LHCN-M2 (cell line): ENCODE measurements at regions not wholly inside any gene's neighbourhood (a gene's known extent, or its start where the extent isn't known, plus 50 kb on each side); places are given as distances from the start of the nearest gene placed in this dataset.

Source experiments
- DNase-seq: peaks from one replicate; pipeline ENCODE4 v3.0.0-alpha.2; 2012; ENCODE audit warnings: low read depth

DNA sequence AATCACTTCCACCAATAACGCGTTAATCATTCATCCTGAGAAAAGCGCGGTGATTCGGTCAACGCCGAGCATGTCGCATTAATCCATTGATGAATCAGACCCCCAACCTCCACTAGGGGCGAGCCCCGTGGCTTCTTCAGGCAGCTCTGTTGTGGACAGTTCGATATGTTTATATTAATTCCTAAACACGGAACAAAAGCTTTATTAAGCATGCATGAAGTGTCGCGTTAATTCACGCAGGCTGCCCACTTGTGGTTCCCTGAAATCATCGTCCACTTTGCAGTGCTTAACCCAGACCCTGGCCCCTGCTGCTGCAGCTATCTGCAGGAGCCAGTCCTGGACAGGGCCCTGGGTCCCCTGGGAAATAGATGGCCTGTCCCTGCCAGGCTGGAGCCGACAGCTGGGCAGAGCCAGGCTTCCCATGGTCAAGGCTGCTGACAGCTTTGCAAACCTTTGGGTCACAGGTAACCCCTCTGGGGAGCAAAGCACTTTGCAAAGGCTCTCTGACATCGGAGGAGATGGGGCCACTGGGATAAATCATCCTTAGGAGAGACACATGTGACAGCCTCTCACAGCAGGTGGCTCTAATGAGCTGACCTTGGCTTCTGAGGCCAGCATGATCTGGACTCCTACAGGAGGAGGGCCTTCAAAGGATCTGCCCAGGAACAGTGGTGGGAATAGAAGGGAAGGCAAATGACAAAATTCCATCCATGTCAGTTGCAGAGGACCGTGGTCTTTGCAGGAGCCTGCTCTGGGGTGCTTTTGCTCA lies 137.0 kb upstream of the AJAP1 start:
- DNase-seq, result no peak

DNA sequence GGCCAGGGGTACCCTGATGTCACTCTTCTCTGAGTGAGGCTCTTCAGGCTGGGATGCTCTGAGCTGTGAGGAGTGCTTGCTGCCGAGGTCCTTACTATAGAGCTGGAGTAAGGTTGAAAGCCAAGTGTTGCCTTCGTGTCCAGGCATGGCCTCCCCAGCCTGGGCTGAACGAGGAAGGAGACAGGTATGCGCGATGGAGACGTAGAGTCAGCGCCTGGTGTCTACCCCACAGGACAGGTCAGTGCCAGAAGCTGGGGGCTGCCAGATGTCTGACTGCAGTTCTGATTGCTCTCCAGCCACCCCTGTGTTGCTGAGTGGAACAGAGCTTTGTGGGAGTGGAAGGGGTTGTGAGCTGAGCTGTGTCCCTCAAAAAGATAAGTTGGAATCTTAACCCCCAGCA lies 135.8 kb upstream of the AJAP1 start:
- no peak for DNase-seq

DNA sequence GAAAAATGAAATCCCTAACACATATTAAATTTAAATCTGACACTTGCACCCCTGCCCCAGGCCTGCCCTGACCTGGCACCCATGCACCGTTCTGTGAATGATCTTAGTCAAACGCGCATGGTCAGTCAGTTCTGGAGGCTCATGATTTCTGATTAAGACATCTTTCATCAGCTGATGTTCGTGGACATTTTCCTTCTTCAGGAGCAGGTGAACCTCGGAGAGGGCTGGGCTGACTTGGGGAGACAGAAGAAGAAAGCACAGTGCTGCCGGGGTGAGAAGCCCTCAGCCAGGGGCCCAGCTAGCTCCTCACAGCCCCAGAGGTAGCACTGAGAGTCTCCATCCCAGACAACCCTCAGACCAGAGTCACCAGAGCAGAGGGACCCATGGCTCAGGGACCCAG lies 134.5 kb upstream of the AJAP1 start:
- DNase-seq, result no peak

DNA sequence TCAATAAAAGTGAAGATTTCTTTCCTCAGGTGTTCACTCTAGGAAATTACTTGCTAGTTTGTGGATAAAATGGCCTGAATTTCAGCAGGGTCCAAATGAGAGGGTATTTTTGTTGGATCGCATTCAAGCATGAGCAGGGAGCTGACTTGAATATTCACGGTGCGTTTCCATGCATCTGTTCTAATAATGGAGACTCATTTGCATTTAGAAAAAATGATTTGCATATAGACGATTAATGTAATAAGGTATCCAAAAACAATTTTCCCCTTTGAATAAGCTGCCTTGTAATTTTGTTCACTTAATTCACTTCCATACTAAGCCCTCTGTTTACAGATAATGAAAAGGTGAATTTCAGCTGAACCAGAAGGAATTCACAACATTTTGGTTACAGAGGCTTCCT lies 130.9 kb upstream of the AJAP1 start:
- DNase-seq, result no peak

DNA sequence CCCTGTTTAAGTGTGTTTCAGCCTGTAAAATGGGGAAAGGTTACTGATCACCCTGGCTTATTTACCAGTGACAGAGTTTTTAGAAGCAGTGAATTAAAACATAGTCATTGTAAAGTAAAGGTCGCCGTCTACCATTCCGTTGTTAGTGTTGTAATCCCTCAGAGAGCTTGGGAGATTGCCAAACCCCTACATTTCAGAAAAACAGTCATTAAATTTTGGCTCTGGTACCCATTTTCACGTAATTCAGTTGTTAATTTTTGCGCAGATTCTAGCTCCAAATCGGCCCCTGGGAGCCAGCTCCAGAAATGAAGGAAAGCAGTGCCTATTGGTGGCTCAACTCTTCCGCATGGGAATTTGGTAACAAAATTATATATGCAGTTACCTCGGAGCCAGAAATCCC lies 127.7 kb upstream of the AJAP1 start:
- no peak for DNase-seq

DNA sequence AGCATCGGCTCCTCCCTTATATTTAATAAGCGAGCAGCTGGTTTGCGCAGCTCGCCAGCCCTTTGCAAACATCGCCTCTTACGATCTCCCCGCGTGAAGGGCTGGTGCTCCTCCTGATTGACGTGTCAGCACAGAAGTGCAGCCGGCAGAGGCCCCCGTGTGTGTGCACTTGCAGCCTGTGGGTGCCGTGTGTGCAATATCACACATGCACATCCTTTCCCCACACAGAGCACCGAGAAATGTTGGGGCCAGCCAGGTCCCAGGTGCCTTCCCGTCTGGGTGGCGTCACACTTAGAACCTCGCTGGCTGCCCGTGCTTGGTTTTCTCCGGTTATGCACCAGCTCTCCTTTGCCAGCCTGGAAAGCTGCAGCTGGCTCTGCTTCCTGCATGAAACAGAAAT lies 126.6 kb upstream of the AJAP1 start:
- DNase-seq, result no peak

DNA sequence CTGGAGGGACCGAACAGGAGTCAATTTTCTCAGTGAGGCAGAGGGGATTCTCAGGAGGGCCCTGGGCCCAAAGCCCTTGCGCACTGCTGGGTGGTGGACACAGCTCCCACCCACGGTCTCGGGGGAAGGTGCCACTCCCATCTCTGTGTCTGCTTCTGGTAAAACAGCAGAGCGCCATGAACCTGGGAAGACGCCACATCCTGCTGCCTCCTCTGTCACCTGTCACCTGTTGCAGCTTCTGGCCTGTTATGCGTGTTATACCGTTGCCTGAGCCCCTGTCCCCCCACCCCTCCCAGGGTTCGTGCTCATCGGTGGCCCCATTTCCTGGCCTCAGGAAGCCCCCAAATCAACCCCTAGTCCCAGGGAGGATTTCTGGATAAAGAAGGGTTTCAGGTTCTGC lies 125.8 kb upstream of the AJAP1 start:
- no peak for DNase-seq

DNA sequence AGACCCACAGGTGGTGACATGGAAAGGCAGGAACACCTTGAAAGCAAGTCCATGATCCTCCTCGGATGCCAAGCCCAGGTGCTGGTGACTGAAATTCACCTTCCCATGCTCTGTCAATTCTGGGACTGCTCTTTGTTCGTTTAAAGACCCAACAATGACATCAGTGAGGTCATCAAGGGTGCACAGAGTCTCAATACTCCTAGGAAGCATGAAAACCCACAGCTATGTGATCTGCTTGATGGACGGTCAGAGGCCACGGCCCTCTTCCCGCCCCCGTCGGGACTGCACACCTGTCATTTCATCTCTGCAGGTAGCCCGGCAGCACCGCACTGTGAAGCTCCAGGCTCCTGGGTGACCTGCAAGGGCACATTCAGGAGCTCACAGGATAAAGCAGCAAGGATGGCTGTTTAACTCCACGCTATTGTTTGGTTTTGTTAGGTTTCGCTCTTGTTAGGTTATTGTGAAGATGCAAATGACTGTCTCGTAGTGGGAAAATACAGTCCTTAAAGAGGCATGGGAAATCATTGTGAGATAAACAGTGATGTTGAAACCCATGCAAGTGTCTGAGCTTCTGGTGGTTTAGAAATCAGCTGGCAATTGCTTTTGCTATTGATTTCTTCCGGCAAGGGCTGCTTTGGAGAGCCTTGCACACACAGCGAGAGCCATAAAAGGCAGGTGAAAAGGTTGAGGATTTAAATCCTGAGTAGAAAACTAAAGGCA lies 124.8 kb upstream of the AJAP1 start:
- no peak for DNase-seq

DNA sequence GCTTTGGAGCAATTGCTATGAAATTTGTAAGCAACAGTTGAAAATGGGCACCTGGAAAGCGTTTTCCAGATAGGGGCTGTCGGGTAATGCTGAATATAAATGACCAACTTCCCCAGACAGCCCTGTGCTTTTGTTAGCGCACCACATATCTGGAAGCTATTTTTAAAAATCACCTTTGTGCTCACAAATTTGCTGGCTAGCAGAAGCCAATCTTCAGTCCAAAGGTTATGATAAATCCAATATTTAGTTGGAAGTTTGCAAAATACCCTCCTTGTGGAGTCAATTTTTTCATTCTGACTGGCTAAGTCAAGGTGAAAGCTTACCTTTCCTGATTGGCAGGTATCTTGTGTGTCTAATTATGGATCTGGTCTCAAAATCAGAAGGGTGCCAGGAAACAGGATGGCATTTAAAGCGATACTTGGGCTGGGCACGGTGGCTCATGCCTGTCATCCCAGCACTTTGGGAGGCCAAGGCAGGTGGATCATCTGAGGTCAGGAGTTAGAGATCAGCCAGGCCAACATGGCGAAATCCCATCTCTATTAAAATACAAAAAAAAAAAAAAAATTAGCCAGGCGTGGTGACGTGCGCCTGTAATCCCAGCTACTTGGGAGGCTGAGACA lies 124.1 kb upstream of the AJAP1 start:
- DNase-seq, result no peak

DNA sequence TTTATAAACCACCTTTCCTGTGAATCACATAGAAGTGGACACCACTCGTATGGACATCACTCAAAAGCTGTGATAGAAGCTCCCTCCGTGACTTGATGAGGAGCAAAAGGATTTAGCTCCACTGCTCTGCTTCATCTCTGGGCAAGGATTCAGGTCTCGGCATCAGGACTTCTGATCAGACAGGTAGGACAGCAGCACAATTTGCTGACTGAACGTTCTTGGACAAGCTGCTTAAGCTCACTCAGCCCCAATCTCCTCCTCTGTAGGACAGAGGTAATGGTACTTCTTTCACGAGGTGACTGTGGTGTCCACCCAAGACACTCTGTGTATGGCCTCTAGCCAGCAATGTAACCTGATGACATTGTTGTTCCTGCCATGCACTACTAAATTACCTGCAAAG lies 122.6 kb upstream of the AJAP1 start:
- DNase-seq, result no peak

DNA sequence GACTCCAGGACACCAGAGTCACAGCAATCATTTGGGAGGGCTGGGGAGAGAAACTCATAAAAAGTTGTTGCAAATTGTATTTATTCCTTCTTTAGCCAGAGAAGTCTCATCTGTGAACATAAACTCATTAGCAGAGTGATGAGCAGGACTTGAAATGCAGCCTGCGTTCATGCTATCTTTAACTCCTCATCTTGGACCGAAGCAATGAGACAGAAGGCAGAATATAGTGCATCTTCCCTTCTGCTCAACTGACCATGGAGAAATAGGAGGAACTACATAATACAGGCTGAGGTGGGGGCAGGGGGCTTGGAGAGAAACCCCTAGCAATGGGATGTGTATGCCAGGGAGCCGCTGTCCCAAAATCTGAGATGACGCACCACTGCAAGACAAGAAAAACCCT lies 121.8 kb upstream of the AJAP1 start:
- no peak for DNase-seq

DNA sequence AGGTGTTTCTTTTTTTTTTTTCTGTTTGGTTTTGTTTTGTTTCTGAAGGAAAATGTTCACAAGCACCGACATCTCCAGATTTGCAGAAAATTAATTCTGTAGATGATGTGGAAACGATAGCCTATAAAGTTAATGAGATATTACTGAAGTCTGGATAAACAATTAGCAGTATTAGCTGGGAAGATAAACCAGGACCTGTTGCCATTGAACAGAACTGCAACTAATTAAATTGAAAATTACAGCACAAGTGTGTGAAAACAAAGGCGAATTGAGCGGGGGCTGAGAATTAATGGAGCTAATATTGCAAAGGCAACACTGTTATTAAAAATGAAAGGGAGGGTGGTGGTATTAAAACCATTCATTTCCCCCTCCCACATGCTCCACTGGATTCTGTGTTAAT lies 107.5 kb upstream of the AJAP1 start:
- DNase-seq, result no peak

DNA sequence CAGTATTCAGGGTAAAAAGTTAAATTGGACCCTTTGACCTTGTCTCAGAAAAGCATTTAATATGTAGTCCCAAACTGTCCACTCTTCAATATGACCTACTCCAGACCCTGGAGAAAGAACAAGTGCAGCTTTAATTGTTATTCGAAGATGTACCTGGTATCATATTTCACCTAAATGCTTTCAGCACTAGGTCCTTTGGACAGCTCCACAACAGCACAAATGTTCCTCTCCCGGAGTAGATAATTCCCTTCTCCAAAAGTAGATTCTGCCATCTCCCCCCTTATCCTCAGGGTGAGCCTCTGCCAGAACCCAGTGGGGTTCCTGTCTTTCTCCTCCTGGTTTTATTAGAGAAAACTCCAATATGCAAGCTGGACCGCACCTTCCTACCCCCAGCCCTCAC lies 104.5 kb upstream of the AJAP1 start:
- DNase-seq, result no peak

DNA sequence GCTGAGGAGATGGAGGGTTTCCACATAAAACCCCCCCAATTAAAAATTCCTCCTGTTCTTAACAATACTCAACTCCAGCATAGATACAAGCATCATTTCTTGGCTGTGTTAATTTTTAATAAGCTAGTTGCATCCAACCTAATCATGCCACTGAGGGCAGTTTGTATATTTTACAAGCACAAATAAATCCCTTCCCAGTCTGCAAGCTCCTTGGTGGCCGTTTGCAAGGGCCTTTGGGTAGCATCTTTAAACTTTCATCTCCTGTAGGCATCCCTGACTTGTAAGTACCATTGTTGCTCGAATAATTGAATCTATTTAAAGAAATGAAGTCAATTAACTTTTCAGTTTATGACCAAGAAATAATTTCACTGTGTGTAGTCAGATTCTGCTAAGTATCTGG lies 103.5 kb upstream of the AJAP1 start:
- DNase-seq, result no peak

DNA sequence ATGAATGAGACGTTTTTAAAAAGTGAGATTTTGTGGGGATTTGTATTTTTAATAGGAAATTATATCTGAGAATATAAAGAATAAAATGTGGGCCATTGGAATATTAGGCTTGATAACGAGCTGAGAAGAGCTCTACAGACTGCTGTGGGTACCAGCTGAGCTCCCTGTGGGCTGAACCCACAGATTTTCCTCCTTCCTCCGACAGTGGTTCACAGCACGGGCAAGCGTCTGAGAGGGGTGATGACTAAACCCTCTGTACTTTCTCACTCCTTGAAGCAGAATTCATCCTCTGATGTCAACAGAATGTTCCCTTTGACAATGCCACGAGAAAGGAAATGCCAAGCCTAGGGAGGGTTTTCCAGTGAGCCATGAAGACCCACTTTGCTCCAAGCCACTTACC lies 102.7 kb upstream of the AJAP1 start:
- no peak for DNase-seq

DNA sequence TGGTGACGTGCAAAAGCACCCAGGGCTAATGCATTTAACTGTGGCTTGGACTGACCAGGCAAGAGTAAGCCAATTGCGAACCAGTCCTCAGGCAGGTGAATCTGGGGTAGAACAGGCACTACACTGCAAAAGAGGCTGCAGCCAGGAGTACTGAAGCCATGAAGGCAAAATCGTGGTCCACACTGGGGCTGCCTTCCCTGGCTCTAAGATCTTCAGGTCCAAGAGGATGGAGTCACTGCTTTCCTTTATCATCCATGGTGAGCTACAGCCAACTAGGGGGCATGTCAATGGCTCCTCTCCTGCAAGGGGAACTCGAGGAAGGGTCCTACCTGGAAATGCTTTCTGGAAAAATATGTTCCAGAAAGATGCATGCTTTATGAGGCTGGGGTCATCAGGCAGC lies 100.6 kb upstream of the AJAP1 start:
- DNase-seq, result no peak

DNA sequence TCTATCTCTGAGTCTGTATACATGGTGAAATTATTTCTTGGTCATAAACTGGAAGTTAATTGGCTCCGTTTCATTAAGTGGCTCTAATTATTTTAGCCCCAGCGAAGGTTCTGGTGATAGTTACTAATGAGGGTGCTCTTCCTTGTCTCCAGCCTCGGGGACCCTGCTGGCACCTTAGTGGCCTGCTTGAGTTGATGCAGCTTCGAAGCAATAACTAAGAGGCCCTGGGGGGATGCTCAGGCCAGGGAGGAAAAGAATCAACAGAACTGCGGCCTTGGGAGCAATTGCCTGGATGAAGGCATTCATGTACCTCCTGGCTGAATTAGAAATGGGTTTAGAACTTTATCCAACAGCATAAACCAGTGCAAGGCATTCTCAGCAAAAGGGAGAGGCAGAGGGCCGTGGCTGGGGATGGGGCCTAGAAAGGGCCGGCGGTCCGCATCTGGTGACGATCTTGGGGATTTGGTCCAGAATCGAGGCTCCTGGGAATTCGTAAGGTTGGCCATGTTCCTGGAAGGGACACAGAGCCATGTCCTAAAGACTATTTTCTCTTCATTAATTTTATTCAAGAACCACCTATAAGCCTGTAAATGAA lies 100.0 kb upstream of the AJAP1 start:
- DNase-seq, result no peak

DNA sequence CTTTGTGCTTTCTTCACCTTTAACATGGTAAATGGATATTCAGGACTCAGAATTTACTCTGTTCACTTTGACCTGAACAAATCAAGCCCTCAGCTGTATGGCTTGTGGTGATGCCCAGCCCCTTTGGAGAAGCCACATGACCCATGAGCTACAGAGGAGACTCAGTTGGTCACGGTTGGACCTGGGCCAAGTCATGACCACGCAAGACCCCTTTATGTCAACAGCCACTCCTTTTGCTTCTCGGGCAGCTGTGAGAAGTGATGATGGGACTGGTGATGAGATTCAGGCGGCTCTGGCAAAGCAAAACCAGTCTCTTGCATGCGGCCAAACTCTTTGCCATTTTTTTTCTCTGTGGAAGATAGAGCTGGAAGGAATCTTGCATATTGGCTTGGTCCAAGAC lies 96.5 kb upstream of the AJAP1 start:
- no peak for DNase-seq

DNA sequence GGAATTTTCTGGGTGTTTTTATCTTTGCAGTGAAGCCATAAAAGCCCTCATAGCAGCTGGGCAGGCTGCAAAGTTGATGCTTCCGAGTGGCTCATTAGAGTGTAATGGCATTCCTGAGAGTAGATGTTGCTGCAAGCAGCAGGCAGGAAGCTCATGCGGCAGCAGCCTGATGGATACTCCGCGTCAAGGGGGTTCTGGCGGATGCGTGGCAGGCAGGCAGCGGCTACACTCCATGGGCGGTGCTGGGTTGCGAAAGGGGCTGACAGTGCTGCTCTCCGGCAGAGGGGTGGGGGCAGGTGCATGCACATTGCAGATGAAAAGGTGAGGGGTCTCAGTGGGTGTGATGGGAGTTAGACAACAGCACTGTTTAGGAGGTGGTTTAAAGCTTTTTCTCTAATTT lies 93.2 kb upstream of the AJAP1 start:
- no peak for DNase-seq

DNA sequence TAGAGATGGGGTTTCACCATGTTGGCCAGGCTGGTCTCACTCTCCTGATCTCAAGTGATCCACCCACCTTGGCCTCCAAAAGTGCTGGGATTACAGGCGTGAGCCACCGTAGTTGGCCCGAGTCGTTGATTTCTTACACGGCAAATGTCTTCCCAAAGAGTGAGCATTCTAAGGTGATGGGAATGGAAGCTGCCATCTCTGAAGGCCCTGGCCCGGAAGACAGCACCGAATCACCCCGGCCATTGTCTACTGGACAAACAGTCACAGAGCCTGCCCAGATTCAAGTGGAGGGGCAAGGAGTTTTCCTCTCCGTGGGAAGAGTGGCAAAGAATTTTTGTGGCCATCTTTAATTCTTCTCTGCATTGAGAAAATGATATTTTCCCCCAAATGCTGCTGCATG lies 92.1 kb upstream of the AJAP1 start:
- DNase-seq, result no peak

DNA sequence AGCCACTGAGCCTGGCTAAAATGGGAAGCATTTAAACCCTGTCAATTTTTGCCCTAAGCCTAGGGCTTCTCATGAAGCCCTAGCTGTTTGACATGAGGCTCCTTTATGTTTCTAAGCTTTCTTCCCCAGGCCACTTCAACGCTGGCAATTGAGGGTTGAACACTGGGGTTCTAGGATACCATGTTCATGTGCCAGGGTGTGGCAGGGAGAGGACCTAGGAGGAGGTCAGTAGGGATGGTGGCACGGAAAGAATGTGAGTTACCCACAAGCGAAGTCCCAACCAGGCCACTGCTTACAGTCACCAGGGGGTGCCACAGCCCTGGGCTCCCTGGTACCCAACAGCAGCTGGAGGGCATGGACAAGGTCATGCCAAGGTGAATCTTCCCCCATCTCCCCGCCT lies 90.8 kb upstream of the AJAP1 start:
- DNase-seq, result no peak

DNA sequence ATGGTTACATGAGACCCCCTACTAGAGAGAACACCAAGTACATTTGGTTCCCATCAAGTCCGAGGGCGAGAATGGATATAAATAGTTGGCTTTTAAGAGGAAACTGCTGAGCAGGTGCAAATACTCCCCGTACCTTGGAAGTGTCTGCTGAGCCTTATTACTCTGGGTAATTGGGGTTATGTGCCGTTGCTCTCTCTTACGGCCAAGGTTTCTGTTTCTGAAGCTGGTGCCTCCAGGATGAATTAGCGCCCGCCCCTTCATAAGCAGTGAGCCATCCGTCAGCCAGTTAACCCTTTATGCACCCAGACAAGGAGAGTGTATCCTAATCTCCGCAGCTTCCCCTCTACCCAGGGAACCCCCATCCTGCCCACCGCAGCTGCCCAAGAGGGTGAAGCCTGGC lies 90.4 kb upstream of the AJAP1 start:
- DNase-seq, result no peak

DNA sequence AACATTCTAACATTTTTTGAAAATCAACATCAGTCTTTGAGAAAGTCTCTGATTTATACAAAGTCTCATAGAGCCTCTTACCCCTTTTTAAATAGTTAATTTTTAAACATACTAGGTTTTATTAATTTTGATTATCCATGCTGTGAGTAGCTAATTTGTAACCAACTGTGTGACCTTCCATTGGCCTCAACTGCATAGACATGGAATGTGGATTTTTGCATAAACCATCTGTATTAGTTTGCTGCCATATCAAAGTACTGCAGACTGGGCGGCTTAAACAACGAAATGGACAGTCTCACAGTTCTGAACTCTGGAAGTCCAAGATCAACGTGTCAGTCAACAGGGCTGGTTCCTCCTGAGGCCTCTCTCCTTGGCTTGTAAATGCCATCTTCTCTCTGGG lies 89.2 kb upstream of the AJAP1 start:
- no peak for DNase-seq
